Fibroblast of skin of back (primary cell): ENCODE measurements at regions not wholly inside any gene's neighbourhood (a gene's known extent, or its start where the extent isn't known, plus 50 kb on each side); places are given as distances from the start of the nearest gene placed in this dataset.
A peak's percentile ranks its signal among the peaks of the same experiment; 100 is the strongest.
"Not testable (repeated sequence)": the region's sequence is repeated elsewhere in the genome, so short reads cannot be mapped to it uniquely, and the experiment has no call there.

Source experiments
- DNase-seq: peaks from one replicate; pipeline ENCODE4 v3.0.0-alpha.2; 2013

DNA sequence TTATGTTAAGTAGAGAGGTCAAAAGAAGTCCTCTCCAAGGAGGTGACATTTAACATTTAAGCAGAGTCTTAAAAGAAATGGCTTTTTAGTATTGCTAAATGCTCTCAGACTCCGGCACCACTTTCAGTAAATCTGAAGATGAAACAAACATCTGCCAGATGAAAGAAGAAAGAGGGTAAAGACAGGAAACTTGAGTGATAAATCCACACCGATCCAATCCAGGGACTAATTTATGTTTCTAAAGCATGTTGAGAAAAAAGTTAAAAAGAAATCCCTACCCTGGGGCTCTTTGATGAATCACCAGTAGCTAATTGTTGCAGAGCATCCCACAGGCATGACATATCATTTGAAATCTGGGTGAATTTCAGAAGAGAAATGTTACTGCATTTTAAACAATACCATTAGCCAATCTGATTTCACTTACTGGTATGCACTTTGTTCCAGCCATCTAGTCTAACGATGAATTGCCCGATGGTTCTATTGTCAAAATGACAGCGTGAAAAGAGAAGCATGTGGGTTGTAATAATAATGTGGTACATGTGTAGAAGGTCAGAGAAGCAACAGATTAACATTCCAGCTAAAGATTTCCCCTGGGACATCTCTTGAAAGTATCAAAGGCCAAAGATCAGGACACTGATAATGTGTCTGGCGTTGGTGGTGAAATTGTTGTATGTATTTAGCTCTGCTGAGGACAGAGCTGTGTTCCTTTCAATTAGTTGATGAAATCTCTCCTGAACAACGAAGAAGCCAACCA, 485.7 kb downstream of the CSNK1G3 start:
- peak; percentile 81 for DNase-seq

DNA sequence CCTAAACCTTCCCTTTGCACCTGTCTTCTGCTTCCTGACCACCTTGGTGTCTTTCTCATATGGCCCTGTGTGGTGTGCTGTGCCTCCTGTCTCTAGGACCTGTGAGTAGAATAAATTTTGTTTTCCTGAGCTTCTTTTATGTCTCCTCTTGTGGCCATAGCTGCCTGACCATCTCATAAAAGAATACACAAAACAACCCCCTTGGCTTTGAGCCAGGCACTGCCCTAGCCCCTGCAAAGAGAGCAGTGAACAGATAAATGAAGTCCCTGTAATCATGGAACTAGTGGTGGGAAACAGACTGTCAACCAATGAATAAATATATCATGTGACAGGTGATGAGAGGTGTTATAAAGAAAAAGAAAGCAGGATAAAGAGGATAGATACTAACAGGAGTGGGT, 485.1 kb downstream of the CSNK1G3 start:
- no peak for DNase-seq

- DNase-seq, result peak; percentile 8
Observed at GRCh38 chr5:123992641-123993040, 480.7 kb downstream of the CSNK1G3 start.

GRCh38 chr5:123987956-123988355, 476.0 kb downstream of the CSNK1G3 start:
- no peak for DNase-seq

DNA sequence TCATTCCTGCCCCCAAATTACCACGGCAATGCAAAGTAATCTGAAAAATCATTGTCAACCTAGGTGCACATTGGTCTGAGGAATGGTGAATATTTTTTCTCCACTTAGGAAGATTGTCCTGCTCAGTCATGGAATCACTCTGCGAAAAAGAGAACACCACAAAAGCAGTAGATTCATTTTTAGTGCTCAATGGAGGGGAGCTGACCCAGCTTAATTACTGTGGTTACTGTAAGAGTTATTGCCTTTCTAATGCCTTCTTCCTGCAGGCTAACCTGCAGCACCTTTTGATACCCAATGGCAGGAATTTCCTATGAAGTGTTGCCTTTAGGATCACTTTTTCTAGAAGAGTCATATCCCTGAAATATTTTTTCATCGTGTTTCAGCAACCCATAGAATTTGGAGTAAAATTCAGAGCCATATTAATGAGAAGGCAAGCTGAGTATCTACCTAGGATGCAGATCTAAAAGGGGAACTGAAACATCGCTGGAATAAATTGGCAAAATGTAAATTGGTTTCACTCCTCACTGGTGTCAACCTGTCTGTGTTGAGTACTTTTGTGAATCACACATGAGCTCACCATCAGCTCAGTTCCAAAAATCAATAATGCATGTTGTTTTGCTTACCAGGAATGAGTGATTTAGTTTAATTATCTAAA, 464.5 kb downstream of the CSNK1G3 start:
- DNase-seq, result no peak

DNA sequence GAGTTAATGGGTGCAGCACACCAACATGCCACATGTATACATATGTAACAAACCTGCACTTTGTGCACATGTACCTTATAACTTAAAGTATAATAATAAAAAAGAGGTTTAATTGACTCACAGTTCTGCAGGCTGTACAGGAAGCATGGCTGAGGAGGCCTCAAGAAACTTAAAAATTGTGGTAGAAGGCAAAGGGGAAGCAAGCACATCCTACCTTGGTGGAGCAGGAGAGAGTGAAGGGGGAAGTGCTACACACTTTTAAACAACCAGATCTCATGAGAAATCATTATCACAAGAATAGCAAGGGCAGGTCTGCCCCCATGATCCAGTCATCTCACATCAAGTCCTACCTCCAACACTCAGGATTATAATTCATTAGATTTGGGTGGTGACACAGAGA, 463.5 kb downstream of the CSNK1G3 start:
- not testable (repeated sequence) for DNase-seq

- no peak for DNase-seq
Observed at GRCh38 chr5:123966781-123967180, 454.8 kb downstream of the CSNK1G3 start.

GRCh38 chr5:123965626-123966025, 453.6 kb downstream of the CSNK1G3 start:
- peak; percentile 7 for DNase-seq

DNA sequence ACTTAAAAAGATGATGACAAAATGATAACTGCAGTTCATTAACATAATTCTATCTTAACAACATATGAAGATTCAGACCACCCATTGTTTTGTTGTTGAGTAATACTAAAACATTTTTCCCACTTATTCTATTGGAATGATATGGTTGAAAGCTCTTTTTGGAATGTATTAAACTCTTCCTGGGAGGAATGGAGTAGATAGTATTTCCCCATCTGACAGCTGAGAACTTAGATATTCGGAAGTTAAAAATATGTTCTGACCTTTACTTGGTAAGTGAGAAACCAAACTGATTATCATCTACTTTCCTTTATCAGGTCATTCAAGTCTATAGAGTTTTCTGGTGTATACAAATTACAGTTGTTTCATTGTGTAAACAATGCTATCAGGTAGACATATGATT, 452.9 kb downstream of the CSNK1G3 start:
- peak; percentile 69 for DNase-seq

- no peak for DNase-seq
Observed at GRCh38 chr5:123960526-123960925, 448.5 kb downstream of the CSNK1G3 start.

- peak; percentile 91 for DNase-seq
Observed at GRCh38 chr5:123951582-123951977, 439.6 kb downstream of the CSNK1G3 start.

GRCh38 chr5:123950701-123951581, 439.0 kb downstream of the CSNK1G3 start:
- DNase-seq, result peak; percentile 16

- DNase-seq, result no peak
Observed at GRCh38 chr5:123949807-123950340, 437.9 kb downstream of the CSNK1G3 start.

DNA sequence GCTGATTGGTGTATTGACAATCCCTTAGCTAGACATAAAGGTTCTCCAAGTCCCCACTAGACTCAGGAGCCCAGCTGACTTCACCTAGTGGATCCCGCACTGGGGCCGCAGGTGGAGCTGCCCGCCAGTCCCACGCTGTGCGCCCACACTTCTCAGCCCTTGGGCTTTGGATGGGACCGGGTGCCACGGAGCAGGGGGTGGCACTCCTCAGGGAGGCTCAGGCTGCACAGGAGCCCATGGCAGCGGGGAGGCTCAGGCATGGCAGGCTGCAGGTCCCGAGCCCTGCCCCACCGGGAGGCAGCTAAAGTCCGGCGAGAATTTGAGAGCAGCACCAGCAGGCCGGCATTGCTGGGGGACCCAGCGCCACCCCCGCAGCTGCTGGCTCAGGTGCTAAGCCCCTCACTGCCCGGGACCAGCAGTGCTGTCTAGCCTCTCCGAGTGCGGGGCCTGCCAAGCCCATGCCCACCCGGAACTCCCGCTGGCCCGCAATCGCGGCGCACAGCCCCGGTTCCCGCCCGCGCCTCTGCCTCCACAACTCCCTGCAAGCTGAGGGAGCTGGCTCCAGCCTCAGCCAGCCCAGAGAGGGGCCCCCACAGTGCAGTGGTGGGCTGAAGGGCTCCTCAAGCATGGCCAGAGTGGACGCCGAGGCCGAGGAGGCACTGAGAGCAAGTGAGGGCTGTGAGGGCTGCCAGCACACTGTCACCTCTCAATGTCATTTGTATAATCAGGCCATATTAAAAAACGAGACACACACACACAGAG, 437.2 kb downstream of the CSNK1G3 start:
- no peak for DNase-seq

- no peak for DNase-seq
Observed at GRCh38 chr5:123947797-123948196, 435.8 kb downstream of the CSNK1G3 start.

- DNase-seq, result no peak
Observed at GRCh38 chr5:123945548-123945947, 433.6 kb downstream of the CSNK1G3 start.

DNA sequence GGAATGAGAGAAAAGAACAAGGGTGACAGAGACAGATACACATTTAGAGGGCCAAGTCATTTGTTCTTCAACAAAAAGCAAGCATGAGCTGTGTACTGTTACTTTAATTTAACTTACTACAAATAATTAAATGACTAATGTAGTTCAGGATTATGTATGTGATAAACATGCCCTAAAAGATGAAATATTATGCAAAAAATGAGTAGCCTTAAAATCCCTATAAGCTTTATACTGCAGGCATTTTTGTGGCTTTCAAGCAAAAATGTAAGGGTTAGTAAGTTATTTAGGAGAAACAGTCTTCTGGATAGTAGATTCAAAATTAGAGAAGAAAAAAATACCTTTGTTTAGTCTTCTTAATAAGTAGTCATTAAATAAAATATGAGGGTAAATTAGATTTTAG, 431.2 kb downstream of the CSNK1G3 start:
- DNase-seq, result peak; percentile 21

DNA sequence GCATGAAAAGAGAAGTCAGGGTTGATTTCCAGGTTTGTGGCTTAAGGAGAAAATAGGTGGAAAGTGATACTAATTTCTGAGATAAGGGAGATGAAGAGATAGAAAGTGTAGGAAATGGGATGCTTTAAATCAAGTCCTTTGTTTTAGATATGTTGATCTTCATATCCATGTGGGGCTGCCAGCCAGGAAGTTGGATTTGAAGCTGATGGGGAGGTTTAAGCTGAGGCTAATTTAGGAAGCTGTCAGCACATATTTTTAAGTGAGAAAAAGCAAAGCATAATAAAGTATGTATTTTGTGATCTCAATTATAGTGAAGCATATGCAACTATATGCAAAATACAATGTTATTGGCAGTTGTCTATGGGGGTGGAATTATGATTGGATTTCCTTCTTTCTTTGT, 428.4 kb downstream of the CSNK1G3 start:
- DNase-seq, result no peak

DNA sequence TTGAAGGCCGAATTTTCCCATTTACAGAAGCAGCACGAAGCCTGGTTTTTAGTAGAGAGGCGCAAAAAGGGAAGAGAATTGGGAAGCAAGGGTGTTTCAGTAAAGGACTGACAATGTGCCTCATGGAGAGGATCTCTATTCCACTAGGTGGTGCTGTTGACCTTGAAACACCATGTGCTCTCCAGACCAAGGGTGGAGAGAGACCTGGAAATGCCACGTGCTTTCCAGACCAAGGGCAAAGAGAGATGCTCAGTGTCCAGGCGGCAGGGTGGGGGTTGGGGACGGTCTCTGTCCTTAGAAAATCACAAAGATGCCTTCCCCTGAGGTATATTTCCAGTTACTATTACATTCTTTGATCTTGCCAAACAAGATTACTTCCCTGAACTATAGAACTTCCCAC, 425.3 kb downstream of the CSNK1G3 start:
- peak; percentile 67 for DNase-seq

DNA sequence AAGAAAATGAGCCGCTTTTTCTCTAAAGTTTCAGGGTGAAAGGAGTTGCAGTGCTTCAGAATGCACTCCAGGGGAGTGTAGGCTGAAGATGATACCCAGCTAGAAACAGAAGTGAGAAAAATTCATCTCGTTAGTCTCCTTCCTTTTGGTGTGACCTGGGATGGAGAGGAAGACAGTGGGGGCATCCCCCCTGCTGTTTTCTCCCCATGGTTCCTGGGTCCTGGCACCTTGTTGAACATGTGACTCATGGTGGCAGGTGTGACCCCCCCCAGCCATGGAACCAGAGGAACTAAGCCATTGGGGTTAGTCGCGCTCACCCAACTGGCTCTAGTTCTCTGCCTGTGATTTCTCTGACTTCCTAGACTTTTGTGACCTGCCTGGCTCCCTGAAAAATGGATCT, 424.6 kb downstream of the CSNK1G3 start:
- DNase-seq, result no peak

DNA sequence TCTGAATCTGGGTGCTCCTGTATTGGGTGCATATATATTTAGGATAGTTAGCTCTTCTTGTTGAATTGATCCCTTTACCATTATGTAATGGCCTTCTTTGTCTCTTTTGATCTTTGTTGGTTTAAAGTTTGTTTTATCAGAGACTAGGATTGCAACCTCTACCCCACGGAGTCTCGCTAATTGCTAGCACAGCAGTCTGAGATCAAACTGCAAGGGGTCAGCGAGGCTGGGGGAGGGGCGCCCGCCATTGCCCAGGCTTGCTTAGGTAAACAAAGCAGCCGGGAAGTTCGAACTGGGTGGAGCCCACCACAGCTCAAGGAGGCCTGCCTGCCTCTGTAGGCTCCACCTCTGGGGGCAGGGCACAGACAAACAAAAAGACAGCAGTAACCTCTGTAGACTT, 421.8 kb downstream of the CSNK1G3 start:
- not testable (repeated sequence) for DNase-seq

DNA sequence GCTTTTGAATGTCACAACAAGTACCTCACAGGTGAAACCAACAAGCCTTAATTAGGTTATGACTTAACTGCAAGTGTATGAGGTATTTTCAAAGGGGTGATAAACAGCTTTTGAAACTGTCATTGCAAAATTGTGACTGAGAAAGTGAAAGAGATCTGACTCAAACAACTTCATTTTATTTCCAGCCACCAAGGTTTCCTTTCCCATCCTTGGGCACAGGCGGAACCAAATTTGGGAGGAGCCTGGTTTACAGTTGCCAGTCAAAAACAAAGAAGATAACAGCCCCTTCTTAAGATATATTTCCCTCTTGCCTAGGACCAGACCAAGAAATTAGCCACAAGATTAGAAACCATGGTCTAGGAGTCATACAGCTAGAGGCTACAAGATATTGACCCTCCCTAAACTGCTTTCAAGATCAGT, 417.1 kb downstream of the CSNK1G3 start:
- DNase-seq, result no peak
